Stimulated activated CD4-positive, alpha-beta T cell treated with anti-CD3 and anti-CD28 coated beads, Interleukin-12 subunit alpha, Interleukin-12 subunit beta, amount 100 ng/mL, for 4 hours (primary cell): ENCODE measurements at regions not wholly inside any gene's neighbourhood (a gene's known extent, or its start where the extent isn't known, plus 50 kb on each side); places are given as distances from the start of the nearest gene placed in this dataset.
"Not testable (repeated sequence)": the region's sequence is repeated elsewhere in the genome, so short reads cannot be mapped to it uniquely, and the experiment has no call there.

ENCODE experiments used
- DNase-seq: peaks from one replicate; pipeline ENCODE4 v3.0.0-alpha.2; 2020

- no peak for DNase-seq
Measured at GRCh38 chr1:29425631-29426030, 189.3 kb downstream of the PTPRU start.

GRCh38 chr1:29424266-29424665, 187.9 kb downstream of the PTPRU start:
- no peak for DNase-seq

GRCh38 chr1:29420202-29420601, 183.9 kb downstream of the PTPRU start:
- DNase-seq: no peak

- DNase-seq: no peak
Measured at GRCh38 chr1:29417971-29418370, 181.6 kb downstream of the PTPRU start.

GRCh38 chr1:29417147-29417858, 181.0 kb downstream of the PTPRU start:
- DNase-seq: no peak

- no peak for DNase-seq
Measured at GRCh38 chr1:29416267-29417146, 180.2 kb downstream of the PTPRU start.

GRCh38 chr1:29415861-29416260, 179.5 kb downstream of the PTPRU start:
- no peak for DNase-seq

- no peak for DNase-seq
Measured at GRCh38 chr1:29415156-29415830, 179.0 kb downstream of the PTPRU start.

- DNase-seq: no peak
Measured at GRCh38 chr1:29414086-29414485, 177.8 kb downstream of the PTPRU start.

GRCh38 chr1:29413661-29414060, 177.3 kb downstream of the PTPRU start:
- DNase-seq: no peak

- no peak for DNase-seq
Measured at GRCh38 chr1:29412591-29412990, 176.3 kb downstream of the PTPRU start.

GRCh38 chr1:29410476-29410875, 174.2 kb downstream of the PTPRU start:
- DNase-seq: no peak

- DNase-seq: no peak
Measured at GRCh38 chr1:29409616-29410015, 173.3 kb downstream of the PTPRU start.

- no peak for DNase-seq
Measured at GRCh38 chr1:29408831-29409605, 172.7 kb downstream of the PTPRU start.

- DNase-seq: no peak
Measured at GRCh38 chr1:29406814-29407213, 170.5 kb downstream of the PTPRU start.

GRCh38 chr1:29400203-29400602, 163.9 kb downstream of the PTPRU start:
- not testable (repeated sequence) for DNase-seq

GRCh38 chr1:29399465-29399864, 163.1 kb downstream of the PTPRU start:
- DNase-seq: no peak

- no peak for DNase-seq
Measured at GRCh38 chr1:29398431-29398830, 162.1 kb downstream of the PTPRU start.

GRCh38 chr1:29397981-29398380, 161.7 kb downstream of the PTPRU start:
- no peak for DNase-seq

GRCh38 chr1:29397256-29397590, 160.9 kb downstream of the PTPRU start:
- no peak for DNase-seq

GRCh38 chr1:29396438-29397255, 160.3 kb downstream of the PTPRU start:
- no peak for DNase-seq
